ENCODE measurements at regions not wholly inside any gene's neighbourhood (a gene's known extent, or its start where the extent isn't known, plus 50 kb on each side); places are given as distances from the start of the nearest gene placed in this dataset.

- H3K9me3 Mint-ChIP-seq = no peaks in the 10 kb centered on the region
- no peak overlapping the region for H3K4me3 ChIP-seq (ENCODE audit: low read length)
- no peaks in the 10 kb centered on the region for H3K9me3 ChIP-seq (ENCODE audit: control insufficient read depth, low read length)
- TF ChIP-seq, protein P1, sequence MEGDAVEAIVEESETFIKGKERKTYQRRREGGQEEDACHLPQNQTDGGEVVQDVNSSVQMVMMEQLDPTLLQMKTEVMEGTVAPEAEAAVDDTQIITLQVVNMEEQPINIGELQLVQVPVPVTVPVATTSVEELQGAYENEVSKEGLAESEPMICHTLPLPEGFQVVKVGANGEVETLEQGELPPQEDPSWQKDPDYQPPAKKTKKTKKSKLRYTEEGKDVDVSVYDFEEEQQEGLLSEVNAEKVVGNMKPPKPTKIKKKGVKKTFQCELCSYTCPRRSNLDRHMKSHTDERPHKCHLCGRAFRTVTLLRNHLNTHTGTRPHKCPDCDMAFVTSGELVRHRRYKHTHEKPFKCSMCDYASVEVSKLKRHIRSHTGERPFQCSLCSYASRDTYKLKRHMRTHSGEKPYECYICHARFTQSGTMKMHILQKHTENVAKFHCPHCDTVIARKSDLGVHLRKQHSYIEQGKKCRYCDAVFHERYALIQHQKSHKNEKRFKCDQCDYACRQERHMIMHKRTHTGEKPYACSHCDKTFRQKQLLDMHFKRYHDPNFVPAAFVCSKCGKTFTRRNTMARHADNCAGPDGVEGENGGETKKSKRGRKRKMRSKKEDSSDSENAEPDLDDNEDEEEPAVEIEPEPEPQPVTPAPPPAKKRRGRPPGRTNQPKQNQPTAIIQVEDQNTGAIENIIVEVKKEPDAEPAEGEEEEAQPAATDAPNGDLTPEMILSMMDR (conservative IDR thresholded peaks at IDR 0.05) = no peak
- no peaks in the 10 kb centered on the region for H3K27me3 ChIP-seq (ENCODE audit: control insufficient read depth, insufficient read depth, low read length, poor library complexity, severe bottlenecking)
- H3K36me3 ChIP-seq (ENCODE audit: control insufficient read depth, insufficient read depth, low read length) = no peaks in the 10 kb centered on the region
- H3K36me3 Mint-ChIP-seq (ENCODE audit: low read depth) = no peaks in the 10 kb centered on the region
- no peak for DNase-seq
- H3K27ac Mint-ChIP-seq = no peak overlapping the region
- WGBS, 2 experiments (ENCODE audit: insufficient coverage in 1 of 2, insufficient read length in 1 of 2) = 86 to 96% methylated on average over 1 to 2 of the region's 2 CpGs
- H3K27me3 Mint-ChIP-seq (ENCODE audit: insufficient read depth) = no peaks in the 10 kb centered on the region
- H3K4me1 ChIP-seq (ENCODE audit: control insufficient read depth, insufficient read depth, low read length) = no peaks in the 10 kb centered on the region
- no peak overlapping the region for H3K4me3 Mint-ChIP-seq
- no peak overlapping the region for H3K9ac ChIP-seq (ENCODE audit: extremely low read depth, low read length, poor library complexity, severe bottlenecking)
- H3K27ac ChIP-seq (ENCODE audit: low read depth, low read length) = no peak overlapping the region
- H3K4me1 Mint-ChIP-seq = no peaks in the 10 kb centered on the region
Observed at GRCh38 chr2:103860016-103860415, 993.9 kb upstream of the POU3F3 start.

DNA sequence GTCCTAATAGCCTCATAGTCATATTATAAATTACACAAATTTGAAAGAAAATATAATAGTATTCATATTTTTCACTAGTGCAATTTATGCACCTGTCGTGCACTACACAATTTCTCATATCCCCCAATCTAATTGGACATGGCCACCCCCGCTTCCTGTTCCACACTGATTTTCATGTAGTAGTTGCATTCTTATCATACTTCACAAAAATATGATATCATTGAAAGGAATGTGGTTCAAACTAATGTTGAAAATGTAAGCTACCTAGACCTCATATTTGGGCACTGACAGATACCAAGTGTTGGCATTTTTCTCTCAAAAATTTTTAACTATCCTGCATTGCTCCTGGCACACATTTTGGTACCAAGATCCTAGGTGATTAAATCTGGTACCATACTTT is 985.5 kb upstream of the POU3F3 start:
- Histone ChIP-seq H3K36me3 (ENCODE audit: control insufficient read depth, insufficient read depth, low read length) (no peaks in the 10 kb centered on the region), H3K4me3 (ENCODE audit: low read length) (no peak overlapping the region), H3K27ac (ENCODE audit: low read depth, low read length) (no peak overlapping the region), H3K27me3 (ENCODE audit: control insufficient read depth, insufficient read depth, low read length, poor library complexity, severe bottlenecking) (no peaks in the 10 kb centered on the region), H3K4me1 (ENCODE audit: control insufficient read depth, insufficient read depth, low read length) (no peaks in the 10 kb centered on the region), H3K9ac (ENCODE audit: extremely low read depth, low read length, poor library complexity, severe bottlenecking) (no peak overlapping the region), H3K9me3 (ENCODE audit: control insufficient read depth, low read length) (no peaks in the 10 kb centered on the region)
- WGBS, 2 experiments (ENCODE audit: insufficient coverage in 1 of 2, insufficient read length in 1 of 2) = 95% methylated on average over 2 of the region's 2 CpGs; no CpG with 5 or more reads in 1 of the 2 experiments
- no peak for DNase-seq
- Mint-ChIP-seq H3K27ac (no peak overlapping the region), H3K36me3 (ENCODE audit: low read depth) (no peaks in the 10 kb centered on the region), H3K27me3 (ENCODE audit: insufficient read depth) (no peaks in the 10 kb centered on the region), H3K4me1 (no peaks in the 10 kb centered on the region), H3K4me3 (no peak overlapping the region), H3K9me3 (no peaks in the 10 kb centered on the region)
- TF ChIP-seq, protein P1 (conservative IDR thresholded peaks at IDR 0.05) = no peak

DNA sequence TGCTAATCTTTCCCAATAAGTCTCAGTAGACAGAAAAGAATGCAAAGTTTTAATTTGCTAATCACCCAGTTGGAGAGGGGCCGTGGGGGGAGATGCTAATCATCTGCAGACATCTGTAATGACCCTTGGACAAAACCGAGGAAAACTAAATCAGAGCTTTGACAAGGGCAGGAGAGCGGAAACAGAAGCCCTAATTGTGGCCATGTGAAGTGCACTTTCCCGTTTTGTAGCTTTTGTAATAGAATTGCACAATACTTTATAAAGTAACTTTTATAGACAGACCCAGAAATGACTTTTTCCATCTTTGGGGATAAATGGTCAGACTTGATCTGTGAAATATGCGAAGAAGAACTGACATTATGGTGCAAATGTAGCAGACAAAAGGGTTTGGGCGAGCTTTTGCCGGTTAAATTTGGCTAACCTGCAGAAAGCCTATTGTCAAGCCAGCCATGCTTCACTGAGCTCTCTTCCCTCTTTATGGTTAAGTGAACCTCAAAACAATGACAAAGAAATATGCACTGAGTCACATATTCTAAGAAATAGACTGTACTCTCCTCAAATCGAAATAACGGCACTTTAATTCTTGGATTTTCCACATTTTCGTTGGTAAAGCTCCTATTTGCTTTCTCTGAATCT is 980.1 kb upstream of the POU3F3 start:
- Mint-ChIP-seq H3K4me1 (peaks cover 12% of the 10 kb centered on the region), H3K4me3 (no peak overlapping the region), H3K9me3 (no peaks in the 10 kb centered on the region), H3K27ac (no peak overlapping the region), H3K36me3 (ENCODE audit: low read depth) (no peaks in the 10 kb centered on the region), H3K27me3 (ENCODE audit: insufficient read depth) (no peaks in the 10 kb centered on the region)
- H3K36me3 ChIP-seq (ENCODE audit: control insufficient read depth, insufficient read depth, low read length) = no peaks in the 10 kb centered on the region
- no peak overlapping the region for H3K4me3 ChIP-seq (ENCODE audit: low read length)
- no peaks in the 10 kb centered on the region for H3K9me3 ChIP-seq (ENCODE audit: control insufficient read depth, low read length)
- H3K27me3 ChIP-seq (ENCODE audit: control insufficient read depth, insufficient read depth, low read length, poor library complexity, severe bottlenecking) = no peaks in the 10 kb centered on the region
- 71 to 80% methylated on average over 7 to 10 of the region's 10 CpGs for WGBS, 2 experiments (ENCODE audit: insufficient coverage in 1 of 2, insufficient read length in 1 of 2)
- TF ChIP-seq, protein P1 (conservative IDR thresholded peaks at IDR 0.05) = no peak
- no peaks in the 10 kb centered on the region for H3K4me1 ChIP-seq (ENCODE audit: control insufficient read depth, insufficient read depth, low read length)
- no peak overlapping the region for H3K27ac ChIP-seq (ENCODE audit: low read depth, low read length)
- H3K9ac ChIP-seq (ENCODE audit: extremely low read depth, low read length, poor library complexity, severe bottlenecking) = no peak overlapping the region
- no peak for DNase-seq
